B cell (primary cell): ENCODE measurements at regions not wholly inside any gene's neighbourhood (a gene's known extent, or its start where the extent isn't known, plus 50 kb on each side); places are given as distances from the start of the nearest gene placed in this dataset.

Source experiments
- ATAC-seq: fragments of 200-7000 bp; cut with Tn5 transposase; one replicate; pipeline ENCODE4 v1.10.0; 2021; ENCODE audit warnings: low read depth, mild to moderate bottlenecking, moderate number of reproducible peaks, moderate library complexity
- CTCF ChIA-PET: fragments of 350-600 bp; sonication (Branson Sonifier 250); formaldehyde crosslinking; loops from one replicate; lab custom pipeline; 2021; ENCODE audit warnings: antibody characterized with exemption, inconsistent platforms; lab: Charles Lee
- POLR2A ChIA-PET: fragments of 350-600 bp; sonication (Branson Sonifier 250); formaldehyde crosslinking; loops from one replicate; lab custom pipeline; 2021; ENCODE audit warnings: antibody characterized with exemption; lab: Charles Lee
- DNase-seq: peaks from one replicate; pipeline ENCODE4 v3.0.0; 2013
- H2AFZ ChIP-seq: 2 replicates; pipeline ENCODE4 v1.6.1; 2012; ENCODE audit warnings: mild to moderate bottlenecking, low read depth, low read length; ENCODE audit not compliant: insufficient read depth, poor library complexity, severe bottlenecking
- H3K27ac ChIP-seq, 2 donors: 1 replicate in 1 of 2; 2 replicates in 1 of 2; pipeline ENCODE4 v1.5.1; 2012 to 2013; ENCODE audit warnings: low read length in 2 of 2, mild to moderate bottlenecking in 2 of 2, moderate library complexity in 1 of 2
- H3K27me3 ChIP-seq, 4 experiments: fragments of 200-600 bp in 1 of 4; sonication (generic) in 1 of 4; replicated peaks in 1 of 4; 1 replicate in 2 of 4; 2 replicates in 2 of 4; pipeline versions ENCODE4 v1.6.1 to v1.7.0; 2013 to 2016; ENCODE audit warnings: low read length in 3 of 4, mild to moderate bottlenecking in 2 of 4, mixed read lengths in 1 of 4, moderate library complexity in 1 of 4; ENCODE audit not compliant: insufficient read depth in 4 of 4, control insufficient read depth in 3 of 4; ENCODE audit errors: control extremely low read depth in 1 of 4
- H3K36me3 ChIP-seq, 2 experiments: replicated peaks in 1 of 2; 1 replicate in 1 of 2; 2 replicates in 1 of 2; pipeline versions ENCODE4 v1.6.1 to v1.7.1; 2013; ENCODE audit warnings: low read length in 1 of 2; ENCODE audit not compliant: insufficient read depth in 2 of 2, control insufficient read depth in 1 of 2; ENCODE audit errors: control extremely low read depth in 1 of 2, extremely low read depth in 1 of 2
- H3K4me1 ChIP-seq, 2 donors: fragments of 200-600 bp in 1 of 2; sonication (generic) in 1 of 2; 1 replicate in 1 of 2; 2 replicates in 1 of 2; pipeline versions ENCODE4 v1.5.1 to v1.6.1; 2013 to 2017; ENCODE audit warnings: low read length in 2 of 2; ENCODE audit not compliant: control insufficient read depth in 2 of 2, insufficient read depth in 2 of 2
- H3K4me2 ChIP-seq: replicated peaks from 2 replicates; pipeline ENCODE3; 2012; ENCODE audit warnings: mild to moderate bottlenecking, low read depth, low read length; ENCODE audit not compliant: poor library complexity, severe bottlenecking
- H3K4me3 ChIP-seq, 5 experiments: fragments of 200-600 bp in 1 of 5; sonication (generic) in 1 of 5; 1 replicate in 3 of 5; 2 replicates in 2 of 5; pipeline versions ENCODE4 v1.5.1 to v1.7.0; 2011 to 2016; ENCODE audit warnings: low read length in 4 of 5, mild to moderate bottlenecking in 4 of 5, low read depth in 2 of 5, control low read depth in 1 of 5, moderate library complexity in 1 of 5; ENCODE audit not compliant: insufficient read depth in 1 of 5; ENCODE audit errors: control extremely low read depth in 1 of 5, extremely low read depth in 1 of 5
- H3K79me2 ChIP-seq: fragments of 200-600 bp; sonication (generic); one replicate; pipeline ENCODE4 v1.6.0; 2016; ENCODE audit warnings: low read length; ENCODE audit not compliant: control insufficient read depth, insufficient read depth
- H3K9ac ChIP-seq: fragments of 200-600 bp; sonication (generic); 2 replicates; pipeline ENCODE4 v1.6.1; 2017; ENCODE audit warnings: mild to moderate bottlenecking, low read length, moderate library complexity
- H3K9me3 ChIP-seq, 3 donors: one replicate each; pipeline versions ENCODE4 v1.6.1 to v1.7.1; 2013; ENCODE audit warnings: low read length in 2 of 3; ENCODE audit not compliant: control insufficient read depth in 2 of 3, insufficient read depth in 1 of 3; ENCODE audit errors: control extremely low read depth in 1 of 3
- H4K20me1 ChIP-seq: 2 replicates; pipeline ENCODE4 v1.6.0; 2012; ENCODE audit warnings: mild to moderate bottlenecking, low read length; ENCODE audit not compliant: insufficient read depth, control insufficient read depth, poor library complexity, severe bottlenecking
- H3K27ac Mint-ChIP-seq: one replicate; pipeline ENCODE4 v1.8.0; 2021; ENCODE audit warnings: mixed read lengths
- H3K27me3 Mint-ChIP-seq: one replicate; pipeline ENCODE4 v1.8.0; 2021; ENCODE audit warnings: mixed read lengths
- H3K4me1 Mint-ChIP-seq: one replicate; pipeline ENCODE4 v1.8.0; 2021; ENCODE audit warnings: mixed read lengths
- H3K4me3 Mint-ChIP-seq: one replicate; pipeline ENCODE4 v1.8.0; 2021; ENCODE audit warnings: mixed read lengths
- H3K9me3 Mint-ChIP-seq: one replicate; pipeline ENCODE4 v1.8.0; 2022; ENCODE audit warnings: mixed read lengths; ENCODE audit not compliant: insufficient read depth
- CTCF ChIP-seq: fragments of 200-600 bp; IDR thresholded peaks from one replicate; pipeline ENCODE4 v1.8.0; 2022; ENCODE audit warnings: antibody characterized with exemption, mild to moderate bottlenecking
- EZH2 ChIP-seq: IDR thresholded peaks from 2 replicates; pipeline ENCODE4 v1.6.1; 2012; ENCODE audit warnings: borderline replicate concordance, low read depth, mild to moderate bottlenecking, moderate library complexity, low read length; ENCODE audit not compliant: insufficient read depth, poor library complexity, severe bottlenecking
- WGBS: methylation state at CpG from one replicate; pipeline ENCODE4 v1.1.5; 2013; ENCODE audit warnings: missing lambda C conversion rate; ENCODE audit not compliant: insufficient coverage; 5-methylcytosine and 5-hydroxymethylcytosine counted together
- intact Hi-C: fragments of 100-400 bp; cut with micrococcal nuclease; formaldehyde crosslinking; loops from one replicate; pipeline ENCODE4 v1.10.0; 2022

DNA sequence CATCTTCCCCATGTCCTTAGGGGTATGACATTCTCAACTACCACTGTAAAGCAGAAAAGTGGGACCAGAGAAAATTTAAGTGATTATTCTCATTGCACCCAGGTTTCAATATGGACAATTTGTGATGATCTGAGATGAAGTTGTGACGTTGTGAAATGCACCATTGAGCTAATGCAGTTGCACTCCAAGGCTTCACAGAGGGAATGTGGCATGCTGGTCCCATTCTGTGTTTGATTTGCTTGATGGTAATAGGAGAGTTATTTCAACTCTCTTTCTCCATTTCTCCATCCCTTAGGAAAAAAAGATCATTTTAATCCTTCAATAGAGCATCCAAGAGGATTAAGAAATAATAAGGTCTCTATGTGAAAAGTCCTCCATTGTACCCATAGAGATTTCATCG, 136.6 kb downstream of the SLC30A10 start:
- Histone ChIP-seq H3K36me3 (no peaks in the 10 kb centered on the region), H3K9ac (no peak overlapping the region), H3K4me2 (no peak overlapping the region), H3K27me3 (peaks cover 0 to 3% (median 0%) of the 10 kb centered on the region in 4 experiments), H3K9me3 (no peaks in the 10 kb centered on the region), H3K27ac (no peak overlapping the region), H3K4me3 (no peak overlapping the region), H2AFZ (no peak overlapping the region), H4K20me1 (no peaks in the 10 kb centered on the region), H3K4me1 (no peaks in the 10 kb centered on the region), H3K79me2 (no peaks in the 10 kb centered on the region)
- WGBS = 83% methylated on average over 1 of the region's 2 CpGs
- no peak for TF ChIP-seq CTCF
- no peak for TF ChIP-seq EZH2
- peaks cover 26% of the 10 kb centered on the region for H3K27me3 Mint-ChIP-seq
- DNase-seq (no peak), ATAC-seq (no peak)
- no peak overlapping the region for H3K27ac Mint-ChIP-seq
- CTCF ChIA-PET = interaction anchor here (1.1 kb wide), 1 partner anchor 21 kb away, joined by 3 read pairs; no protein-coding TSS in a partner anchor
- H3K4me1 Mint-ChIP-seq = peaks cover 2% of the 10 kb centered on the region
- intact Hi-C loops = no loop called here
- POLR2A ChIA-PET = no interaction called here
- no peak overlapping the region for H3K4me3 Mint-ChIP-seq
- no peaks in the 10 kb centered on the region for H3K9me3 Mint-ChIP-seq

- H3K27me3 Mint-ChIP-seq = peaks cover 26% of the 10 kb centered on the region
- Histone ChIP-seq H3K79me2 (no peaks in the 10 kb centered on the region), H4K20me1 (no peaks in the 10 kb centered on the region), H3K4me2 (no peak overlapping the region), H3K4me3 (no peak overlapping the region), H3K4me1 (no peaks in the 10 kb centered on the region), H3K9me3 (no peaks in the 10 kb centered on the region), H3K27me3 (peaks cover 0 to 3% (median 0%) of the 10 kb centered on the region in 4 experiments), H3K9ac (no peak overlapping the region), H3K27ac (no peak overlapping the region), H2AFZ (no peak overlapping the region), H3K36me3 (no peaks in the 10 kb centered on the region)
- ATAC-seq (no peak), DNase-seq (no peak)
- H3K4me3 Mint-ChIP-seq = no peak overlapping the region
- intact Hi-C loops = no loop called here
- WGBS = 69% methylated on average over 2 of the region's 5 CpGs
- ChIA-PET POLR2A (no interaction called here), CTCF (no interaction called here)
- no peak overlapping the region for H3K27ac Mint-ChIP-seq
- peaks cover 2% of the 10 kb centered on the region for H3K4me1 Mint-ChIP-seq
- TF ChIP-seq EZH2 (no peak), CTCF (no peak)
- no peaks in the 10 kb centered on the region for H3K9me3 Mint-ChIP-seq
Observed at GRCh38 chr1:219790834-219791615, 137.3 kb downstream of the SLC30A10 start.
